DOHH2 (cell line): ENCODE measurements at regions not wholly inside any gene's neighbourhood (a gene's known extent, or its start where the extent isn't known, plus 50 kb on each side); places are given as distances from the start of the nearest gene placed in this dataset.

Source experiments
- H3F3A ChIP-seq: fragments of 200-600 bp; sonication (generic), shearing (Covaris generic); 2 replicates; pipeline ENCODE4 v1.6.0; 2016; ENCODE audit warnings: antibody characterized with exemption, mild to moderate bottlenecking; ENCODE audit not compliant: control insufficient read depth, insufficient read depth
- H3K27ac ChIP-seq: fragments of 200-600 bp; sonication (generic); 2 replicates; pipeline ENCODE4 v1.5.1; 2014; ENCODE audit warnings: low read depth, mild to moderate bottlenecking, low read length, moderate library complexity
- H3K27me3 ChIP-seq: fragments of 200-600 bp; sonication (generic); 2 replicates; pipeline ENCODE4 v1.6.1; 2014; ENCODE audit warnings: mild to moderate bottlenecking, low read length, mixed read lengths; ENCODE audit not compliant: control insufficient read depth
- H3K36me3 ChIP-seq: fragments of 200-600 bp; sonication (generic); 2 replicates; pipeline ENCODE4 v1.6.1; 2014; ENCODE audit warnings: mild to moderate bottlenecking, low read length, moderate library complexity, mixed read lengths; ENCODE audit not compliant: control insufficient read depth
- H3K4me1 ChIP-seq: fragments of 200-600 bp; sonication (generic); 2 replicates; pipeline ENCODE4 v1.6.1; 2014; ENCODE audit warnings: mild to moderate bottlenecking, low read length, mixed read lengths; ENCODE audit not compliant: control insufficient read depth
- H3K4me2 ChIP-seq: fragments of 200-600 bp; sonication (generic); 2 replicates; pipeline ENCODE4 v1.6.0; 2014; ENCODE audit warnings: mild to moderate bottlenecking, low read length, moderate library complexity
- H3K4me3 ChIP-seq: fragments of 200-600 bp; sonication (generic); 2 replicates; pipeline ENCODE4 v1.5.1; 2014; ENCODE audit warnings: mild to moderate bottlenecking, low read length, mixed read lengths
- H3K79me2 ChIP-seq: fragments of 200-600 bp; sonication (generic); 2 replicates; pipeline ENCODE4 v1.6.1; 2014; ENCODE audit warnings: mild to moderate bottlenecking, low read length, mixed read lengths; ENCODE audit not compliant: control insufficient read depth
- H3K9me2 ChIP-seq: fragments of 200-600 bp; sonication (generic); replicated peaks from 2 replicates; pipeline ENCODE4 v1.6.1; 2014; ENCODE audit warnings: mild to moderate bottlenecking, low read length, mixed read lengths; ENCODE audit not compliant: control insufficient read depth
- H3K9me3 ChIP-seq: fragments of 200-600 bp; sonication (generic); 2 replicates; pipeline ENCODE4 v1.6.1; 2014; ENCODE audit warnings: antibody characterized with exemption, low read length, mixed read lengths; ENCODE audit not compliant: control insufficient read depth, insufficient read depth
- H4K20me1 ChIP-seq: fragments of 200-600 bp; sonication (generic); 2 replicates; pipeline ENCODE4 v1.6.0; 2014; ENCODE audit warnings: low read depth, mild to moderate bottlenecking, antibody characterized with exemption, low read length, moderate library complexity; ENCODE audit not compliant: control insufficient read depth, insufficient read depth
- EZH2phosphoT487 ChIP-seq: fragments of 200-600 bp; sonication (generic); IDR thresholded peaks from 2 replicates; pipeline ENCODE4 v1.6.1; 2017; ENCODE audit warnings: borderline replicate concordance, mild to moderate bottlenecking, antibody characterized with exemption, low read length, moderate library complexity, mixed read lengths
- TF ChIP-seq, protein P1 (sequence below): fragments of 200-600 bp; sonication (generic); IDR thresholded peaks from one replicate; pipeline ENCODE4 v1.5.1; 2014; ENCODE audit warnings: antibody characterized with exemption, mild to moderate bottlenecking, low read depth, low read length; ENCODE audit not compliant: poor library complexity, severe bottlenecking

DNA sequence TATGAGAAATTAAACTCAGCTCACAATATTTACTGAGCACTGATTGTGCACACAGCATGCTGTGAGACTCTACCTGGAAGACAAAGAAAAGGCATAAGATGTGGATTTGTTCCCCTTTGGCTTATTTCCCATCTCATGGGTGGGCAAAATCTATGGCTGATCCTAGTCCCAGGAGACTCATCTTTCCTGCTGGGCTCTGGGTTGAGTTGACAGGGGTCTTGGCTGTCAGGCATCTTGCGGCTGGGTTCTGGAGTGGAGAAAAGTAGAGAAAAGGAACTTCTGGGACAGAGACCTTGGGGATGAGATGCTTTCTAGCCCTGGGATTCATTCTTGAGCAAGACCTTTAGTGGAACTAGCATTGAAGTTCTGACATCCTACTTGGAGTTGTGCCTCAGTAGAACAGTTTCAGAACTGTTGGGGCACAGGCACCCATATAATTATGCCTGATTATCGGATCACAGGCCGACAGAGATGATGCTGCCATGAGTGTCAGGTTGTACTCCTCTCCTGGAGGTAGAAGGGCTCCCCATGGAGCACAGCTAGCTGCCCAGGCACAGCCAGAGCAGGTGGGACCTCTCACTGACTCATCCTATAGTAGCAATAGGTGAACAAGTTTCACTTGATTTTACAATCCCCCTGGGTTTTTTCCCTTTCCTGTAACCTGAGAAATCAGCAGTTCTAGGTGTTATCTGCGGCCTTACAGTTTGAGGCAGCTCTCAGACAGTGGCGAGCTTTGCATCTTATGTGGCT, 260.9 kb downstream of the CYRIA start:
- no peak overlapping the region for H3K4me2 ChIP-seq
- H3K9me2 ChIP-seq = no peaks in the 10 kb centered on the region
- H3F3A ChIP-seq = no peaks in the 10 kb centered on the region
- TF ChIP-seq, protein P1, sequence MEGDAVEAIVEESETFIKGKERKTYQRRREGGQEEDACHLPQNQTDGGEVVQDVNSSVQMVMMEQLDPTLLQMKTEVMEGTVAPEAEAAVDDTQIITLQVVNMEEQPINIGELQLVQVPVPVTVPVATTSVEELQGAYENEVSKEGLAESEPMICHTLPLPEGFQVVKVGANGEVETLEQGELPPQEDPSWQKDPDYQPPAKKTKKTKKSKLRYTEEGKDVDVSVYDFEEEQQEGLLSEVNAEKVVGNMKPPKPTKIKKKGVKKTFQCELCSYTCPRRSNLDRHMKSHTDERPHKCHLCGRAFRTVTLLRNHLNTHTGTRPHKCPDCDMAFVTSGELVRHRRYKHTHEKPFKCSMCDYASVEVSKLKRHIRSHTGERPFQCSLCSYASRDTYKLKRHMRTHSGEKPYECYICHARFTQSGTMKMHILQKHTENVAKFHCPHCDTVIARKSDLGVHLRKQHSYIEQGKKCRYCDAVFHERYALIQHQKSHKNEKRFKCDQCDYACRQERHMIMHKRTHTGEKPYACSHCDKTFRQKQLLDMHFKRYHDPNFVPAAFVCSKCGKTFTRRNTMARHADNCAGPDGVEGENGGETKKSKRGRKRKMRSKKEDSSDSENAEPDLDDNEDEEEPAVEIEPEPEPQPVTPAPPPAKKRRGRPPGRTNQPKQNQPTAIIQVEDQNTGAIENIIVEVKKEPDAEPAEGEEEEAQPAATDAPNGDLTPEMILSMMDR = no peak
- TF ChIP-seq EZH2phosphoT487 = no peak
- H3K4me1 ChIP-seq = no peaks in the 10 kb centered on the region
- H3K27ac ChIP-seq = no peak overlapping the region
- peaks cover 2% of the 10 kb centered on the region; the same call in 1 of the 2 replicates for H3K27me3 ChIP-seq
- no peak overlapping the region for H3K4me3 ChIP-seq
- H3K9me3 ChIP-seq = no peaks in the 10 kb centered on the region
- H4K20me1 ChIP-seq = no peaks in the 10 kb centered on the region
- H3K36me3 ChIP-seq = no peaks in the 10 kb centered on the region
- no peaks in the 10 kb centered on the region for H3K79me2 ChIP-seq

DNA sequence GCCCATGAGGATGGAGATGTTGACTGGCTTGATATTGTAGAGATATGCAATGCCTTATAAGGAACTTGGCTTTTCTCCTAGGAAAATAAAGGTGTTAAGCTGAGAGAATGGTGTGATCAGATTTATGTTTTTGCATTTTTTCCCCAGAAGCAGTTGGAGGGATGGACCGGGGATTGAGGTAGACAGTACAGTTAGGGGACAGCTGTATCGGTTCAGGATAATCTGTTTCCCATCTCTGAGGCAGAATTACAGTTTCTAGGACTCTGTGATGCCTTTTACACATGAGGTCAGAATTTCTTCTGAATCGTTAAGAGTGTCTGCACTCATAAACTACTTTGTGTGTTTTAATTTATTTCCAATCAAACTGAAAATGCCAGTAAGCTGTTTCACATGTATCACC, 261.5 kb downstream of the CYRIA start:
- TF ChIP-seq, protein P1 = no peak
- TF ChIP-seq EZH2phosphoT487 = no peak
- Histone ChIP-seq H3K4me2 (no peak overlapping the region), H3K27me3 (peaks cover 2% of the 10 kb centered on the region; the same call in 1 of the 2 replicates), H3K9me3 (no peaks in the 10 kb centered on the region), H3K79me2 (no peaks in the 10 kb centered on the region), H3K4me1 (no peaks in the 10 kb centered on the region), H3K9me2 (no peaks in the 10 kb centered on the region), H3F3A (no peaks in the 10 kb centered on the region), H3K36me3 (no peaks in the 10 kb centered on the region), H4K20me1 (no peaks in the 10 kb centered on the region), H3K4me3 (no peak overlapping the region), H3K27ac (no peak overlapping the region)

DNA sequence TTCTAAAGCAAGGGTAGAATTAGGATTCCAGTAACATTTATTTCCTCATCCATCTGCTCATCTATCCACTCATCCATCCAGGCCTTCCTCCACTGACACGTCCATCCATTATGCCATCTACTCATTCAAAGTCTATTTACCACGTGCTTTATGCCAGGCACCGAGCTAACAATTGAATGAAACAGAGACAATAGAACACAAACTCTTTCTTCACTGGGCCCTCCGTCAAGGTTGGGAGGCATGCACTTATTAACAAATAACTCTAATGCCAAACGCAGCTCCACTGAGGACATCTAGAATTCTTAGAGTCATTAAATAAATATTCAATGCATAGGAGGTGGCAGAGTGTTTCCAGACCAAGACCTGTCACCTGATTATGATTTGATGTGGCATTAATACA, 262.7 kb downstream of the CYRIA start:
- Histone ChIP-seq H3K9me2 (no peaks in the 10 kb centered on the region), H4K20me1 (no peaks in the 10 kb centered on the region), H3K27ac (no peak overlapping the region), H3F3A (no peaks in the 10 kb centered on the region), H3K4me2 (no peak overlapping the region), H3K27me3 (peaks cover 2% of the 10 kb centered on the region; the same call in 1 of the 2 replicates), H3K4me3 (no peak overlapping the region), H3K36me3 (no peaks in the 10 kb centered on the region), H3K79me2 (no peaks in the 10 kb centered on the region), H3K4me1 (no peaks in the 10 kb centered on the region), H3K9me3 (no peaks in the 10 kb centered on the region)
- TF ChIP-seq, protein P1 = no peak
- no peak for TF ChIP-seq EZH2phosphoT487
